Dermis blood vessel endothelial cell (primary cell): ENCODE measurements at regions not wholly inside any gene's neighbourhood (a gene's known extent, or its start where the extent isn't known, plus 50 kb on each side); places are given as distances from the start of the nearest gene placed in this dataset.
"Not testable (repeated sequence)": the region's sequence is repeated elsewhere in the genome, so short reads cannot be mapped to it uniquely, and the experiment has no call there.

Experiments
- DNase-seq: peaks from one replicate; pipeline ENCODE4 v3.0.0; 2010

GRCh38 chr4:20046931-20047677 is 204.6 kb upstream of the SLIT2 start:
- DNase-seq, result no peak

- no peak for DNase-seq
Measured at GRCh38 chr4:20046179-20046578, 205.5 kb upstream of the SLIT2 start.

DNA sequence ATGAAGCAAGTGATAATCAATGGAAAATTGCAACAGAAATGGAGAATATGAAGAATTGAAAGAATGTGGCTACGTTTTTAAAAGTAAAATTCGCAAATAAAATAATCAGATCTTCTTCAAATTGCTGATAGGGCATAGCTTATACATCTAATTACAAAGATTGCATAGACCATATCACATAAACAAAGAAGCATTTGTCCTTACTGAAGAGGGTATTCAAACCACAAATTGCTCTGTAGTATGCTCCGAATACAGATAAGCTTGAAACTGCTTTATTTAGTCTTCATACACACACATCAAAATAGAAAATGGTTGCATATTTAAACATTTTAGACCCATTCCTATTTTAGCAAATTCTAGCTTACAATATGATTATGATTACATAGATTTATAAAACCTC is 206.7 kb upstream of the SLIT2 start:
- no peak for DNase-seq

DNA sequence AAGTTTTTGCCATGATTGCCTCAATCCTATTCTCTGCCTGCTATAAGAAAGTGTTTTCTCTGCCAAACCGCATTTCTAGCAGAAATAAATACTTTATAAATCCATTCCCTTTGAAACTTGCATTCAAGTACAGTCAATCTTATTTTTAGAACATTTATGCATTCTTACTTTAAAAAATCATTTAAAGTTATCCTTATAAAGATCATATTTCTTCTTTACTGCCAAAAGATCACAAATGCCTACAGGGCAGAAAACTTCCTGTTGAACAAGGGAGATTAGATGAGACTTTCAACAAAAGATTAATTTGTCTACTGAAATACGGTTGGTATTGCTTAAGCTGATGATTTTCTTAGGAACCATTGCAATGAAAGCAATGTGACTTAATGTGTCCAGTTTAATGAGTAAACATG is 207.2 kb upstream of the SLIT2 start:
- no peak for DNase-seq

DNA sequence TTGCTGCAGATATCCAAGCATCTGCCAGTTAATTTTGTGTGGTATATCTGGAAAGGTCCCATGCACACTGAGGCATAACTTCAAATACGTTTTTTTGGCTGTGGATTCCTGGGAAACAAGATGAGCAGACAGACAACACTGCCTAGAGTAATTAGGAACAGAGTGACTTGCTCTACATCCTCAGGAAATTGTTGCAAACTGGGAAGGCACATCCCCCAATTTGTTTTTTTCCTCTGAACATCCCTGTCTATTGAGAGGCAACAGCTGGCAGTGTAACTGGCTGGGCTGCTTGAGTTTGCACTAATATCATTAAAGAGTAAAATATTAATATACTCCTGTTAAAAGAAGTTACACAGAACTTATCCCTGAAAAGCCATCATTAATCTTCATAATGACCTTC is 207.7 kb upstream of the SLIT2 start:
- no peak for DNase-seq

GRCh38 chr4:20042769-20043168 is 208.9 kb upstream of the SLIT2 start:
- peak; percentile 13 for DNase-seq

DNA sequence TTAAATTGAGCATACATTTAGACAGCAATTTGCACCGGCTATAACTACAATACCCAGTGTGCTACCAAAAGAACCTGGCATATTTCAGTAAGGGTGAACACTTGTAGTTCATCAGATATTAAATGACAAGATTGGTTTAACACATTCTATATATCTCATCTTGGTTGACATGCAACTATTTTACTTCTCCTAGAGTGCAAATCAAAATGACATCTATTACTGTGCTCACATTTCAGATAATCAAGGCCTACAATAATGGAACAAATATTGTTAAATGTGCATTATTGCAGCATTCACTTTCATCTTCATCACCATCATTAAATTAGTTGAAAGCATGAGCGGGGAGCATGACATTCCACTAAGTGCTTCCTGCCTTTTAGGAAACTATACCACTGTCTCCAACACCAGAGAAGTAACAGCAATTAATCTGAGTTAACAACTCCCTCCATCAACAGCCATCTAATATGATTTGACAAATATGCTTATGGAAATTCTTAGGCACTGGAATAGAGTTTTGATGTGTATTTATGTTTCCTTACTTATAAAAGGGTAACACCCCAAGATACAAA is 209.8 kb upstream of the SLIT2 start:
- no peak for DNase-seq

- DNase-seq, result no peak
Measured at GRCh38 chr4:20037745-20038144, 214.0 kb upstream of the SLIT2 start.

- DNase-seq, result no peak
Measured at GRCh38 chr4:20030108-20030507, 221.6 kb upstream of the SLIT2 start.

DNA sequence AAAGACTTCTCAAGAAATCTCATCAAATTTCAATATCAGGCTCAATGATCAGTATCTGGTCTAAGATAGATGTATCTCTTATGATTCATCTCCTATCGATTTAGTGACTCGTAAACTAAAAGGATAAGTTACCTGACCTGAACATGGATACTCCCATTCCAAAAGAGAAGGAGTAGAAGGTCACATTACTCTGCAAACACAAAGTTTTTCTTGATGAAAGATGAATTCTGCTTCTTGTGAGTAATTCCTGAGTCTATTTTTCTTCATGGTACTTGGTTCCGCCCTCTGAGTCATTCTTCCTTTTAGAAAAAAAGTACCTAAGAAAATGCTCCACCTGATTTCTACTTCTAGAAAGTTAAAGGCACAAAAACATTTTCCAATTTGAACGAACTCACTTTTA is 223.1 kb upstream of the SLIT2 start:
- DNase-seq, result peak; percentile 36

DNA sequence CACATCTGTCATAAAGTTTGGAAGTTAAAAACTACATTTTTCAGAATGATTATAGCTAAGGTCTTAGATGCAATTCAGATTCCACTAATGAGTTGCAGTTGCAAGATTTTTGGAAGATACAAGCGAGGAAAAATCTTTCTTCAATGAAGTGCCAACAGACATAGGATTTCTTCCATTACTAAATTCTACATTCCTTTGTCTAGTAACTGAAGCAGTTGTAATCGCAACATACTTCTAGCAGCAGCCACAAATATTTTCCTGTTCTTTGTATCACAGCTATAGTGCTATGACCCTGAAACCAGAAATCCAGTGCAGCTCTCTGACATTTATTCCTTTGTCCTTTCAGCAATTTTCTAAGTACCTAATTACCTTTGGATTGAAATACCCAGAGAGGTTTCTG is 225.2 kb upstream of the SLIT2 start:
- DNase-seq, result no peak

DNA sequence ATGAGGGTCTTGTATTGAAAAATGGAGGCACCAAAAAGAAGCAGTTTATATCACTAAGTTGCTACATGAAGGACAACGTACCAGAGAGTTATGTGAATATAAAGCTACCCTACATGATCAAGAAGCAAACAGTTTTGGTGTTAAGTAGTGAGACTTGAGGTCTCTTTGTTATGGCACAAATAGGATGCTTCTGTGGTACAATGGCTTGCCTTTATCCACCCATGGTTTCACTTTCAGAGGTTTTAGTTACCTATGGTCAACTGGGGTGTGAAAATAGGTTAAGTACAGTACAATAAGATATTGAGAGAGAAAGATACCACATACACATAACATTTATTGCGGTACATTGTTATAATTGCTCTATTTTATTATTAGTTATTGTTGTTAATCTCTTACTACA is 229.2 kb upstream of the SLIT2 start:
- DNase-seq, result no peak

GRCh38 chr4:20020056-20020455 is 231.6 kb upstream of the SLIT2 start:
- no peak for DNase-seq

DNA sequence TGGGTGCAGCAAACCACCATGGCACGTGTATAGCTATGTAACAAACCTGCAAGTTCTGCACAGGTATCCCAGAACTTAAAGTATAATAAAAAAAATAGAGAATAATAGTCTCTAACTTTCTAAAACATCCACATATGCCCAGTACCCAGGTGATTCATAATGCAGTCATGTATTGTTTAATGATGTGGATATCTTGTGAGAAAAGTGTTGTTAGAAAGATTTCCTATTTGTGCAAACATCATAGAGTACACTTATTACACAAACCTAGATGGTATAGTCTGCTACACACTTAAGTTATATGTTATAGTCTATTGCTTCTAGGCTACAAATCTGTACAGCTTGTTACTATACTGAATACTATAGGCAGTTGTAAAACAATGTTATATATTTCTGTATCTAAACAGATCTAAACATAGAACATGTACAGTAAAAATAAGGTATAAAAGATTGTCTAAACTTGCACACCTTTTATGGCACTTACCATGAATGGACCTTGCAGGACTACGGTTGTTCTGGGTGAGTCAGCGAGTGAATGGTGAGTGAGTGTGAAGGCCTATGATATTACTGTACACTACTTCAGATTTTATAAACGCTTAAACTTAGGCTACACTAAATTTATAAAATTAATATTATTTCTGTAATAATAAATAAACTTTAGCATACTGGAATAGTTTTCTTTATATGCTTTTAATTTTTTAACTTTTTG is 232.2 kb upstream of the SLIT2 start:
- DNase-seq, result no peak

- no peak for DNase-seq
Measured at GRCh38 chr4:20017777-20018115, 234.0 kb upstream of the SLIT2 start.

- no peak for DNase-seq
Measured at GRCh38 chr4:20017070-20017776, 234.5 kb upstream of the SLIT2 start.

- DNase-seq, result no peak
Measured at GRCh38 chr4:20015636-20016224, 236.0 kb upstream of the SLIT2 start.

DNA sequence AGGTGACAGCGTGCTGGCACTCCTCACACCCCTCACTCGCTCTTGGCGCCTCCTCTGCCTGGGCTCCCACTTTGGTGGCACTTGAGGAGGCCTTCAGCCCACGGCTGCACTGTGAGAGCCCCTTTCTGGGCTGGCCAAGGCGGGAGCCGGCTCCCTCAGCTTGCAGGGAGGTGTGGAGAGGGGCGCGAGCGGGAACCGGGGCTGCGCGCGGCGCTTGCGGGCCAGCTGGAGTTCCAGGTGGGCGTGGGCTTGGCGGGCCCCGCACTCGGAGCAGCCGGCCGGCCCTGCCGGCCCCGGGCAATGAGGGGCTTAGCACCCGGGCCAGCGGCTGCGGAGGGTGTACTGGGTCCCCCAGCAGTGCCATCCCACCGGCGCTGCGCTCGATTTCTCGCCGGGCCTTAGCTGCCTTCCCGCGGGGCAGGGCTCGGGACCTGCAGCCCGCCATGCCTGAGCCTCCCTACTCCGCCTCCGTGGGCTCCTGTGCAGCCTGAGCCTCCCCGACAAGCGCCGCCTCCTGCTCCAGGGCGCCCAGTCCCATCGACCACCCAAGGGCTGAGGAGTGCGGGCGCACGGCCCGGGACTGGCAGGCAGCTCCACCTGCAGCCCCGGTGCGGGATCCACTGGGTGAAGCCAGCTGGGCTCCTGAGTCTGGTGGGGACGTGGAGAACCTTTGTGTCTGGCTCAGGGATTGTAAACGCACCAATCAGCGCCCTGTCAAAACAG is 247.7 kb upstream of the SLIT2 start:
- not testable (repeated sequence) for DNase-seq

DNA sequence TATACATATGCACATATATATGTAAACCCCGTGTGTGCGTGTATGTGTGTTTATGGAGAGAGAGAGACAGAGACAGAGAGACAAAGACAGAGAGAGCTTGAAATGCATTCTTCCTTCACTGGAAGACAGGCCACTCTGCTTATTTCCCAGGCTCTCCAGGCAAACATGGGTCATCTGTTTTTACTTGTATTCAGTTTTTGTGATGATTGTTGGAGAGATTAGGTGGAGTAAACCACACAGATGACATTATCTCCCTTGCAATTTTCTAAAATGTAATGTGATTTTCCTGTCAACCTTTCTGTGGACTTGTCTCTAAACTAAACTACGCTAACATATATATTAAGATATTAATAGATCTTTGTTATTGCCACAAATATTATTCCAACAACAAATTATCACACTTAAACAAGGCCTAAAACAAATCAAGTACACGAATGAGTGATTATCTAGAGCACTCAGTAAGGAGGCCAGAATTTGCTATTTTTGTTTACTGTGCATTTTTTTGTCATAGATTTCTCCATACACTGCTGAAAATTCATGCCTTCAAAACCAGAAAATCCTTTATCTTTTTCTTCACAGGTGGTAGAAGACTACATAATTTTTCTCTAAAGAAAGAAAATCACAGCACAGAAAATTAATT is 251.8 kb upstream of the SLIT2 start:
- no peak for DNase-seq

DNA sequence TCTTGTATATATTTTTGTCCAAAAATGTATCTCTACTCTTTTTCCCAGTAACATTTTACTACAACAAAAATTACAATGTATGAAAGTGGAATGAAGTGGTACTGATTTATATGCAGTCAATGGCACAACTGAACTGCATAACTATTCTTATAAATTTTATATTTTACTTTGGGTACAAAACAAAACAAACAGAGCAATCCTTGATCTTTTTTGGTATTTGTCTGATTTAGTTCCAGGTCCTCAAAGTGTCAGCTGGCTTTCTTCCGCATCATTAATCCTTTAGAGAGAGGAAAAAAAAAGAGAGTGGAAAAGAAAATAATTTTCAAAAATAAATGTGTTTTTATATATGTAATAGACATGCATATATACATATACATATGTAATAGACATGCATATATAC is 252.4 kb upstream of the SLIT2 start:
- no peak for DNase-seq

DNA sequence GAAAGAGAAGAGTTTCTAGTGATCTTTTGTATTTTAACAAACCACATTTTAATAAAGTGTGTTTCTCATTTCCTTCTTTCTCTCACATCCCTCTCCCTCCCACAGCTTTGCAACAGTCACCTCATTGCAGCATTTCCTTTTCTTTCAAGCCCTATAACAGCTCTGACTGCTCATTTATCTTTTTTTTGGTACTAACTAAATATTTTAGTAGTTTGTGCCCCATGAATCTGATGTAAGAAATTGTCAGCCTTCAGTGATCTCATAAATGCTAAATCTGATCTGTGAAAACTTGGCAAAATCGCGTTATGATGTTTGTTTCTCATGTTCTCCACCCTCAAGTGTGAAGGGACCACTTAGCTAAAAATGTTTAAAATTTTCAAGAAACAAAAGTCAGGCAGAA is 258.5 kb upstream of the SLIT2 start:
- no peak for DNase-seq

GRCh38 chr4:19992471-19993093 is 259.1 kb upstream of the SLIT2 start:
- DNase-seq, result no peak
